ENCODE measurements at regions not wholly inside any gene's neighbourhood (a gene's known extent, or its start where the extent isn't known, plus 50 kb on each side); places are given as distances from the start of the nearest gene placed in this dataset.

DNA sequence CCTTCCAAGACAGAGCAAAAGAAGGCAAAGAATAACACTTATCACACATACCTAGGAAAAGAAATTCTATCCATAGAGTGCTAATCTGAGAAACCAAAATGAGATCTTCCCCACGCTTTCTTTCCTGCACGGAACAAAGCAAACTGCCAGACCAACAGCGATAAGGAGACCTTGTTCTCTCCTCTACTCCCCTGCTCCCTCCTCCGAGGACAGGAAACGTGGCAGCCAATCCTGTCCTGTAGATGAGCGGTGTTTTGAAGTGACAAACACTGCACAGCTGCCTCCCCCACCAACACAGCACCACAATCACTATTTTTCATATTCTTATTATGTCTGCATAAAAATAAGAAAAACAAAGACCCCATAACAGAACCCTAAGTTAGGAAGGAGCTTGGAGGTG, 113.9 kb upstream of the IRS2 start:
- TF ChIP-seq, protein P1, sequence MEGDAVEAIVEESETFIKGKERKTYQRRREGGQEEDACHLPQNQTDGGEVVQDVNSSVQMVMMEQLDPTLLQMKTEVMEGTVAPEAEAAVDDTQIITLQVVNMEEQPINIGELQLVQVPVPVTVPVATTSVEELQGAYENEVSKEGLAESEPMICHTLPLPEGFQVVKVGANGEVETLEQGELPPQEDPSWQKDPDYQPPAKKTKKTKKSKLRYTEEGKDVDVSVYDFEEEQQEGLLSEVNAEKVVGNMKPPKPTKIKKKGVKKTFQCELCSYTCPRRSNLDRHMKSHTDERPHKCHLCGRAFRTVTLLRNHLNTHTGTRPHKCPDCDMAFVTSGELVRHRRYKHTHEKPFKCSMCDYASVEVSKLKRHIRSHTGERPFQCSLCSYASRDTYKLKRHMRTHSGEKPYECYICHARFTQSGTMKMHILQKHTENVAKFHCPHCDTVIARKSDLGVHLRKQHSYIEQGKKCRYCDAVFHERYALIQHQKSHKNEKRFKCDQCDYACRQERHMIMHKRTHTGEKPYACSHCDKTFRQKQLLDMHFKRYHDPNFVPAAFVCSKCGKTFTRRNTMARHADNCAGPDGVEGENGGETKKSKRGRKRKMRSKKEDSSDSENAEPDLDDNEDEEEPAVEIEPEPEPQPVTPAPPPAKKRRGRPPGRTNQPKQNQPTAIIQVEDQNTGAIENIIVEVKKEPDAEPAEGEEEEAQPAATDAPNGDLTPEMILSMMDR (IDR thresholded peaks at IDR 0.05; ENCODE audit: borderline replicate concordance, extremely low read depth, insufficient read depth): no peak
- H3K9ac ChIP-seq (ENCODE audit: low read length in 3 of 3): no peak overlapping the region
- H3K36me3 ChIP-seq (ENCODE audit: control insufficient read depth in 2 of 3, insufficient read depth in 3 of 3, low read length in 3 of 3): no peaks in the 10 kb centered on the region
- FAIRE-seq (no peak), DNase-seq (no peak)
- H3K27ac ChIP-seq (ENCODE audit: low read depth in 2 of 2, low read length in 2 of 2): no peak overlapping the region
- H3K9me3 ChIP-seq (ENCODE audit: control insufficient read depth in 2 of 3, insufficient read depth in 1 of 3, low read length in 3 of 3): no peaks in the 10 kb centered on the region
- intact Hi-C loops (cut with DNase I): no loop called here
- H3K4me1 ChIP-seq (ENCODE audit: control insufficient read depth in 2 of 3, insufficient read depth in 2 of 3, low read depth in 1 of 3, low read length in 3 of 3): no peaks in the 10 kb centered on the region
- no peak overlapping the region for H3K4me3 ChIP-seq (ENCODE audit: low read length in 3 of 3)
- H3K27me3 ChIP-seq (ENCODE audit: control insufficient read depth, insufficient read depth, low read length): no peaks in the 10 kb centered on the region

DNA sequence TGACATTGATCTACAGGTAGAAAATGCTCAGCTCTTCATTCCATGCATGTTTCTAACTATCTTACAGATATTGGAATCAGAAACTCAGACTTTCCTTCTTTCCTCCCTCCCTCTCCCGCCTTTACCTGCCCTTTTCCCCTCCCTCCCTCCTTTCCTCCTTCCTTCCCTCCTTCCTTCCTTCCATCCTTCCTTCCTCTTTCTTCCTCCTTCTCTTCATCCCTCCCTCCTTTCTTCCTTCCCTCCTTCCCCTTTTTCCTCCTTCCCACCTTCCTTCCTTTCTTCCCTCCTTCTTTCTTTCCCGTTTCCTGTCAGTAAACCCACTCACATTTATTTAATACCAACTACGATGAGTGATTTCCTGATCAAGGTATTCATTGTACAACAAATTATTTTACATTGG, 113.4 kb upstream of the IRS2 start:
- intact Hi-C loops (cut with DNase I): no loop called here
- H3K27ac ChIP-seq (ENCODE audit: low read depth in 2 of 2, low read length in 2 of 2): no peak overlapping the region
- no peak overlapping the region for H3K9ac ChIP-seq (ENCODE audit: low read length in 3 of 3)
- H3K4me3 ChIP-seq (ENCODE audit: low read length in 3 of 3): no peak overlapping the region
- H3K4me1 ChIP-seq (ENCODE audit: control insufficient read depth in 2 of 3, insufficient read depth in 2 of 3, low read depth in 1 of 3, low read length in 3 of 3): no peaks in the 10 kb centered on the region
- no peaks in the 10 kb centered on the region for H3K36me3 ChIP-seq (ENCODE audit: control insufficient read depth in 2 of 3, insufficient read depth in 3 of 3, low read length in 3 of 3)
- TF ChIP-seq, protein P1 (IDR thresholded peaks at IDR 0.05; ENCODE audit: borderline replicate concordance, extremely low read depth, insufficient read depth): no peak
- FAIRE-seq (no peak), DNase-seq (no peak)
- no peaks in the 10 kb centered on the region for H3K9me3 ChIP-seq (ENCODE audit: control insufficient read depth in 2 of 3, insufficient read depth in 1 of 3, low read length in 3 of 3)
- H3K27me3 ChIP-seq (ENCODE audit: control insufficient read depth, insufficient read depth, low read length): no peaks in the 10 kb centered on the region

DNA sequence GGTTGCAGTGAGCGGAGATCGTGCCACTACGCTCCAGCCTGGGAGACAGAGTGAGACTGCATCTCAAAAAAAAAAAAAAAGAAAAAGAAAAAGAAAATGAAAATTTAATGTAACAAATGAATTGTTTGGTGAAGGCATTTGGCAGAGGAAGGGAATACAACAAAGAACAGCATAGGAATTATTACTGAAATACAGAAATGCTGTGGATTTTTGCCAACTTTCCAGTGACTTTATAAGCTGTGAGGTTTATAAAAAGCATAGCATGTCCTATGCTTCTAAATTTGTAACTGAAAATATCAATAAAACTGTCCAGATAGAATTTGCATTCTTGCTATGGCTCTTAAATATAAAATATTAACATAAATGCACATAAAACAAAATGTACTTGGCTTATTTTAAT, 112.9 kb upstream of the IRS2 start:
- H3K4me3 ChIP-seq (ENCODE audit: low read length in 3 of 3): no peak overlapping the region
- intact Hi-C loops (cut with DNase I): no loop called here
- H3K36me3 ChIP-seq (ENCODE audit: control insufficient read depth in 2 of 3, insufficient read depth in 3 of 3, low read length in 3 of 3): no peaks in the 10 kb centered on the region
- H3K9me3 ChIP-seq (ENCODE audit: control insufficient read depth in 2 of 3, insufficient read depth in 1 of 3, low read length in 3 of 3): no peaks in the 10 kb centered on the region
- no peak for FAIRE-seq
- no peak overlapping the region for H3K9ac ChIP-seq (ENCODE audit: low read length in 3 of 3)
- H3K27me3 ChIP-seq (ENCODE audit: control insufficient read depth, insufficient read depth, low read length): no peaks in the 10 kb centered on the region
- DNase-seq: peak in 1 of 5 donors; percentile 49
- TF ChIP-seq, protein P1 (IDR thresholded peaks at IDR 0.05; ENCODE audit: borderline replicate concordance, extremely low read depth, insufficient read depth): no peak
- no peaks in the 10 kb centered on the region for H3K4me1 ChIP-seq (ENCODE audit: control insufficient read depth in 2 of 3, insufficient read depth in 2 of 3, low read depth in 1 of 3, low read length in 3 of 3)
- no peak overlapping the region for H3K27ac ChIP-seq (ENCODE audit: low read depth in 2 of 2, low read length in 2 of 2)

DNA sequence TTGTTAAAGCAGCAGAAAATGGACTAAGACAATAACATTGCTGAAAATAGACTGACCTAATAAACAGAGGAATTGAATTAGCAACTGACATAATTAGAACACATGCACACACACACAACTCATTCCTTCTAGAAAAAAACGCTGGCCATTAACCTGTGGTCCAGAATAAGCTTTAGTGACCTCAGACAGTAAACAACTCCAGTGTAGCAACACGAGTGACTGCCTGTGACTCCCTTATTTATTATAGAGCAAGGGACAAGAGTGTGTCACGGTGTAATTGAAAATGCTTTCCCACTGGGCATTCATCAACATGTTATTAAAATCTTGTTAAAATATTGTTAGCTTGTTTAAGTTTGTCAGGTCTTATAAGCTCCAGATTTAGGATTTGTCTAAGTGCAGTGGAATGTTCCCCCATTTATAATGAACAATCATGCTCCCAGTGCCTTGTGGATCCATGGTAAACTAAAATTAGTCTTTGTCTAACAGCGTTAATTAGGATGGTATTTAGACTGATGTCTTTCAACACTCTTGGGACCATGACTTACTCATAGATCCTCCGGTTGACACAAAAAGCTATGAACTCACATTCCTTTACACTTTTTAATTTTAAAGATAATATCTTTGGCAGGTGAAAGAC, 111.7 kb upstream of the IRS2 start:
- Histone ChIP-seq H3K27ac (ENCODE audit: low read depth in 2 of 2, low read length in 2 of 2) (no peak overlapping the region), H3K27me3 (ENCODE audit: control insufficient read depth, insufficient read depth, low read length) (no peaks in the 10 kb centered on the region)
- intact Hi-C loops (cut with DNase I): no loop called here

More for the DNA sequence above, 111.7 kb upstream of the IRS2 start:
- Histone ChIP-seq H3K4me1 (ENCODE audit: control insufficient read depth in 2 of 3, insufficient read depth in 2 of 3, low read depth in 1 of 3, low read length in 3 of 3) (no peaks in the 10 kb centered on the region), H3K4me3 (ENCODE audit: low read length in 3 of 3) (no peak overlapping the region), H3K9ac (ENCODE audit: low read length in 3 of 3) (no peak overlapping the region), H3K36me3 (ENCODE audit: control insufficient read depth in 2 of 3, insufficient read depth in 3 of 3, low read length in 3 of 3) (no peaks in the 10 kb centered on the region), H3K9me3 (ENCODE audit: control insufficient read depth in 2 of 3, insufficient read depth in 1 of 3, low read length in 3 of 3) (no peaks in the 10 kb centered on the region)
- TF ChIP-seq, protein P1 (IDR thresholded peaks at IDR 0.05; ENCODE audit: borderline replicate concordance, extremely low read depth, insufficient read depth): no peak
- DNase-seq (no peak), FAIRE-seq (no peak)

All from kidney (tissue), 13 donors.